ENCODE measurements at regions not wholly inside any gene's neighbourhood (a gene's known extent, or its start where the extent isn't known, plus 50 kb on each side); places are given as distances from the start of the nearest gene placed in this dataset.

- no peak for TF ChIP-seq POLR2AphosphoS5 (IDR thresholded peaks at IDR 0.05)
- TF ChIP-seq CTCF (IDR thresholded peaks at IDR 0.05): no peak
- no peak for TF ChIP-seq EP300 (IDR thresholded peaks at IDR 0.05)
- no peak for TF ChIP-seq POLR2A (IDR thresholded peaks at IDR 0.05)
Measured at GRCh38 chr7:26584326-26584725, 280.1 kb downstream of the SKAP2 start.

Data from stomach (tissue), 4 donors.